ENCODE measurements at regions not wholly inside any gene's neighbourhood (a gene's known extent, or its start where the extent isn't known, plus 50 kb on each side); places are given as distances from the start of the nearest gene placed in this dataset.

DNA sequence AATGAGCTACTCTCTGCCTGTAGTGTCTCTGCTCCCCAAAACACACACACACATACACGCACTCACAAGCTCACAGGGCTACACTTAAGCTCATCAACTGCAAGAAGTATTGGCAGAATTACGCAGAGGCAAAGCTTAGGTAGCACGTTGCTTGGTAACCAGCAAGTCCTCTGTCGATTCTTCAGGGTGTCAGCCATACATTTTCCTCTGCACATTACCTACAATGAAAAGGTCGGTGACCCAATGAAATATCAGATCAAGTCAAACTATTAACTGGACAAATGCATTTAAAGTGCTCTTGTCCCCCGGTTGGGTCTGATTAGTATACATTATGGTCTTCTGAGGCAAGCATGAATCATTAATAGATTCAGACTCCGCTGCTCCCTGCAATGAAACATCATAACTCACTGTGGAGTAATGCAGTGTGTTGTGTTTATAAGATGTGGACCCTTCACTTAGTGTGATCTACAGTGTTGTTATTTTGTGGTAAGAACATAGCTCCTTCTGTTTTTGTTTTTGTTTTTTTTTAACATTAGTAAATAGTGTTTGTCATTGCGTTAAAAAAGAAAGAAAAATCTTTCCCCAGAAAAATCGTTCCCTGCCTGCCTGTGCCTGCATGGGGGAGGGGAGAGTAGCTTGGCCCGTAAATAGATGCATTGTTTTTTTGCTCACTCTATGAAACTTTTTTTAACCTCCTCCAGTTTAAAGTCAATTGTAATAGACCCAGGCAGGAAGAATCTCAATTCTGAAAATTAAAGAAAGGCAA, 325.5 kb downstream of the SFMBT2 start:
- Histone ChIP-seq H3K4me2 (ENCODE audit: insufficient read depth, low read length) (no peak overlapping the region), H3K4me1 (replicated peaks in 1 of 2; ENCODE audit: control insufficient read depth in 2 of 2, insufficient read depth in 2 of 2, low read length in 2 of 2) (no peaks in the 10 kb centered on the region), H3K36me3 (ENCODE audit: control insufficient read depth, insufficient read depth, low read length) (no peaks in the 10 kb centered on the region), H3K27me3 (ENCODE audit: control insufficient read depth in 2 of 2, insufficient read depth in 2 of 2, low read length in 2 of 2) (peaks cover 0 to 1% of the 10 kb centered on the region in 2 experiments; a peak in 2 of 5 replicates), H2AFZ (ENCODE audit: low read depth, low read length) (peak overlapping the region; percentile 46; the same call in 1 of the 2 replicates), H3K9me1 (ENCODE audit: control insufficient read depth, insufficient read depth, low read length) (no peaks in the 10 kb centered on the region), H3K79me2 (ENCODE audit: control insufficient read depth, insufficient read depth, low read length) (no peaks in the 10 kb centered on the region), H4K20me1 (replicated peaks; ENCODE audit: control insufficient read depth, insufficient read depth, low read length) (no peaks in the 10 kb centered on the region), H3K4me3 (no peak overlapping the region), H3K27ac (ENCODE audit: extremely low read depth, low read depth, low read length) (no peak overlapping the region), H3K9ac (ENCODE audit: insufficient read depth in 1 of 2, low read depth in 2 of 2, low read length in 2 of 2) (no peak overlapping the region), H3K9me3 (replicated peaks; ENCODE audit: control insufficient read depth, insufficient read depth, low read depth, low read length) (no peaks in the 10 kb centered on the region)
- in situ Hi-C loops (cut with MboI) (no loop called here), intact Hi-C loops (cut with micrococcal nuclease) (no loop called here)
- WGBS (ENCODE audit: insufficient coverage, low coverage, missing lambda C conversion rate), result 47% methylated on average over 10 of the region's 10 CpGs
- BruUV-seq (replicated peaks), result no TSS peak
- peak; percentile 23 for FAIRE-seq
- no peak for ATAC-seq
- DNase-seq (ENCODE audit: extremely low read depth in 1 of 4, low spot score in 3 of 4), result no peak
- ChIA-PET POLR2A (interaction anchor here (1.5 kb wide), 1 partner anchor 8 kb away, joined by 3 read pairs; no protein-coding TSS in a partner anchor), CTCF (ENCODE audit: low intra/inter-chr PET ratio) (no interaction called here)
- TF ChIP-seq, protein P1, sequence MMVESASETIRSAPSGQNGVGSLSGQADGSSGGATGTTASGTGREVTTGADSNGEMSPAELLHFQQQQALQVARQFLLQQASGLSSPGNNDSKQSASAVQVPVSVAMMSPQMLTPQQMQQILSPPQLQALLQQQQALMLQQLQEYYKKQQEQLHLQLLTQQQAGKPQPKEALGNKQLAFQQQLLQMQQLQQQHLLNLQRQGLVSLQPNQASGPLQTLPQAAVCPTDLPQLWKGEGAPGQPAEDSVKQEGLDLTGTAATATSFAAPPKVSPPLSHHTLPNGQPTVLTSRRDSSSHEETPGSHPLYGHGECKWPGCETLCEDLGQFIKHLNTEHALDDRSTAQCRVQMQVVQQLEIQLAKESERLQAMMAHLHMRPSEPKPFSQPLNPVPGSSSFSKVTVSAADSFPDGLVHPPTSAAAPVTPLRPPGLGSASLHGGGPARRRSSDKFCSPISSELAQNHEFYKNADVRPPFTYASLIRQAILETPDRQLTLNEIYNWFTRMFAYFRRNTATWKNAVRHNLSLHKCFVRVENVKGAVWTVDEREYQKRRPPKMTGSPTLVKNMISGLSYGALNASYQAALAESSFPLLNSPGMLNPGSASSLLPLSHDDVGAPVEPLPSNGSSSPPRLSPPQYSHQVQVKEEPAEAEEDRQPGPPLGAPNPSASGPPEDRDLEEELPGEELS (CRISPR knock-in tag; IDR thresholded peaks at IDR 0.05; ENCODE audit: borderline replicate concordance), result no peak
- TF ChIP-seq NR3C1 (CRISPR knock-in tag; IDR thresholded peaks at IDR 0.05) (no peak), KLF13 (tag; IDR thresholded peaks at IDR 0.05; ENCODE audit: borderline replicate concordance, low read depth) (no peak), RBM39 (optimal IDR thresholded peaks at IDR 0.05; ENCODE audit: low read depth, low read length) (no peak), ATF2 (CRISPR knock-in tag; IDR thresholded peaks at IDR 0.05) (no peak)
- TF ChIP-seq, protein P2, sequence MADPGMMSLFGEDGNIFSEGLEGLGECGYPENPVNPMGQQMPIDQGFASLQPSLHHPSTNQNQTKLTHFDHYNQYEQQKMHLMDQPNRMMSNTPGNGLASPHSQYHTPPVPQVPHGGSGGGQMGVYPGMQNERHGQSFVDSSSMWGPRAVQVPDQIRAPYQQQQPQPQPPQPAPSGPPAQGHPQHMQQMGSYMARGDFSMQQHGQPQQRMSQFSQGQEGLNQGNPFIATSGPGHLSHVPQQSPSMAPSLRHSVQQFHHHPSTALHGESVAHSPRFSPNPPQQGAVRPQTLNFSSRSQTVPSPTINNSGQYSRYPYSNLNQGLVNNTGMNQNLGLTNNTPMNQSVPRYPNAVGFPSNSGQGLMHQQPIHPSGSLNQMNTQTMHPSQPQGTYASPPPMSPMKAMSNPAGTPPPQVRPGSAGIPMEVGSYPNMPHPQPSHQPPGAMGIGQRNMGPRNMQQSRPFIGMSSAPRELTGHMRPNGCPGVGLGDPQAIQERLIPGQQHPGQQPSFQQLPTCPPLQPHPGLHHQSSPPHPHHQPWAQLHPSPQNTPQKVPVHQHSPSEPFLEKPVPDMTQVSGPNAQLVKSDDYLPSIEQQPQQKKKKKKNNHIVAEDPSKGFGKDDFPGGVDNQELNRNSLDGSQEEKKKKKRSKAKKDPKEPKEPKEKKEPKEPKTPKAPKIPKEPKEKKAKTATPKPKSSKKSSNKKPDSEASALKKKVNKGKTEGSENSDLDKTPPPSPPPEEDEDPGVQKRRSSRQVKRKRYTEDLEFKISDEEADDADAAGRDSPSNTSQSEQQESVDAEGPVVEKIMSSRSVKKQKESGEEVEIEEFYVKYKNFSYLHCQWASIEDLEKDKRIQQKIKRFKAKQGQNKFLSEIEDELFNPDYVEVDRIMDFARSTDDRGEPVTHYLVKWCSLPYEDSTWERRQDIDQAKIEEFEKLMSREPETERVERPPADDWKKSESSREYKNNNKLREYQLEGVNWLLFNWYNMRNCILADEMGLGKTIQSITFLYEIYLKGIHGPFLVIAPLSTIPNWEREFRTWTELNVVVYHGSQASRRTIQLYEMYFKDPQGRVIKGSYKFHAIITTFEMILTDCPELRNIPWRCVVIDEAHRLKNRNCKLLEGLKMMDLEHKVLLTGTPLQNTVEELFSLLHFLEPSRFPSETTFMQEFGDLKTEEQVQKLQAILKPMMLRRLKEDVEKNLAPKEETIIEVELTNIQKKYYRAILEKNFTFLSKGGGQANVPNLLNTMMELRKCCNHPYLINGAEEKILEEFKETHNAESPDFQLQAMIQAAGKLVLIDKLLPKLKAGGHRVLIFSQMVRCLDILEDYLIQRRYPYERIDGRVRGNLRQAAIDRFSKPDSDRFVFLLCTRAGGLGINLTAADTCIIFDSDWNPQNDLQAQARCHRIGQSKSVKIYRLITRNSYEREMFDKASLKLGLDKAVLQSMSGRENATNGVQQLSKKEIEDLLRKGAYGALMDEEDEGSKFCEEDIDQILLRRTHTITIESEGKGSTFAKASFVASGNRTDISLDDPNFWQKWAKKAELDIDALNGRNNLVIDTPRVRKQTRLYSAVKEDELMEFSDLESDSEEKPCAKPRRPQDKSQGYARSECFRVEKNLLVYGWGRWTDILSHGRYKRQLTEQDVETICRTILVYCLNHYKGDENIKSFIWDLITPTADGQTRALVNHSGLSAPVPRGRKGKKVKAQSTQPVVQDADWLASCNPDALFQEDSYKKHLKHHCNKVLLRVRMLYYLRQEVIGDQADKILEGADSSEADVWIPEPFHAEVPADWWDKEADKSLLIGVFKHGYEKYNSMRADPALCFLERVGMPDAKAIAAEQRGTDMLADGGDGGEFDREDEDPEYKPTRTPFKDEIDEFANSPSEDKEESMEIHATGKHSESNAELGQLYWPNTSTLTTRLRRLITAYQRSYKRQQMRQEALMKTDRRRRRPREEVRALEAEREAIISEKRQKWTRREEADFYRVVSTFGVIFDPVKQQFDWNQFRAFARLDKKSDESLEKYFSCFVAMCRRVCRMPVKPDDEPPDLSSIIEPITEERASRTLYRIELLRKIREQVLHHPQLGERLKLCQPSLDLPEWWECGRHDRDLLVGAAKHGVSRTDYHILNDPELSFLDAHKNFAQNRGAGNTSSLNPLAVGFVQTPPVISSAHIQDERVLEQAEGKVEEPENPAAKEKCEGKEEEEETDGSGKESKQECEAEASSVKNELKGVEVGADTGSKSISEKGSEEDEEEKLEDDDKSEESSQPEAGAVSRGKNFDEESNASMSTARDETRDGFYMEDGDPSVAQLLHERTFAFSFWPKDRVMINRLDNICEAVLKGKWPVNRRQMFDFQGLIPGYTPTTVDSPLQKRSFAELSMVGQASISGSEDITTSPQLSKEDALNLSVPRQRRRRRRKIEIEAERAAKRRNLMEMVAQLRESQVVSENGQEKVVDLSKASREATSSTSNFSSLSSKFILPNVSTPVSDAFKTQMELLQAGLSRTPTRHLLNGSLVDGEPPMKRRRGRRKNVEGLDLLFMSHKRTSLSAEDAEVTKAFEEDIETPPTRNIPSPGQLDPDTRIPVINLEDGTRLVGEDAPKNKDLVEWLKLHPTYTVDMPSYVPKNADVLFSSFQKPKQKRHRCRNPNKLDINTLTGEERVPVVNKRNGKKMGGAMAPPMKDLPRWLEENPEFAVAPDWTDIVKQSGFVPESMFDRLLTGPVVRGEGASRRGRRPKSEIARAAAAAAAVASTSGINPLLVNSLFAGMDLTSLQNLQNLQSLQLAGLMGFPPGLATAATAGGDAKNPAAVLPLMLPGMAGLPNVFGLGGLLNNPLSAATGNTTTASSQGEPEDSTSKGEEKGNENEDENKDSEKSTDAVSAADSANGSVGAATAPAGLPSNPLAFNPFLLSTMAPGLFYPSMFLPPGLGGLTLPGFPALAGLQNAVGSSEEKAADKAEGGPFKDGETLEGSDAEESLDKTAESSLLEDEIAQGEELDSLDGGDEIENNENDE (IDR thresholded peaks at IDR 0.05; ENCODE audit: low read depth, low read length), result no peak
